Liver (tissue), 8 donors: ENCODE measurements at regions not wholly inside any gene's neighbourhood (a gene's known extent, or its start where the extent isn't known, plus 50 kb on each side); places are given as distances from the start of the nearest gene placed in this dataset.

Experiments
- DNase-seq: peaks from one replicate; pipeline ENCODE4 v3.0.0-alpha.2; 2017; ENCODE audit warnings: low spot score
- H3K27ac ChIP-seq, 2 donors: one replicate each; pipeline ENCODE4 v1.7.0; 2013; ENCODE audit warnings: inconsistent platforms in 2 of 2, low read length in 2 of 2, control low read depth in 1 of 2, low read depth in 1 of 2, mild to moderate bottlenecking in 1 of 2
- H3K27me3 ChIP-seq, 4 donors: one replicate each; pipeline versions ENCODE4 v1.6.1 to v1.7.0; 2013; ENCODE audit warnings: low read length in 3 of 4, inconsistent platforms in 1 of 4, mild to moderate bottlenecking in 1 of 4, moderate library complexity in 1 of 4; ENCODE audit not compliant: control insufficient read depth in 4 of 4, insufficient read depth in 4 of 4
- H3K36me3 ChIP-seq, 4 donors: one replicate each; pipeline versions ENCODE4 v1.6.1 to v1.7.0; 2013; ENCODE audit warnings: low read length in 3 of 4, mild to moderate bottlenecking in 3 of 4, low read depth in 1 of 4, moderate library complexity in 1 of 4; ENCODE audit not compliant: control insufficient read depth in 4 of 4, insufficient read depth in 3 of 4
- H3K4me1 ChIP-seq, 4 donors: one replicate each; pipeline versions ENCODE4 v1.6.1 to v1.7.0; 2013; ENCODE audit warnings: low read length in 3 of 4, mild to moderate bottlenecking in 3 of 4, moderate library complexity in 1 of 4; ENCODE audit not compliant: control insufficient read depth in 4 of 4, insufficient read depth in 4 of 4
- H3K4me3 ChIP-seq, 3 donors: one replicate each; pipeline versions ENCODE4 v1.6.1 to v1.7.0; 2013; ENCODE audit warnings: low read length in 3 of 3, control low read depth in 1 of 3, low read depth in 1 of 3, mild to moderate bottlenecking in 1 of 3
- H3K9ac ChIP-seq, 2 donors: one replicate each; pipeline ENCODE4 v1.7.0; 2013; ENCODE audit warnings: low read length in 2 of 2, mild to moderate bottlenecking in 2 of 2, moderate library complexity in 2 of 2, control low read depth in 1 of 2, low read depth in 1 of 2
- H3K9me3 ChIP-seq, 4 donors: one replicate each; pipeline versions ENCODE4 v1.6.1 to v1.7.0; 2013; ENCODE audit warnings: low read length in 3 of 4; ENCODE audit not compliant: control insufficient read depth in 4 of 4
- EGR1 ChIP-seq, 2 donors: IDR thresholded peaks; 2 replicates each; pipeline ENCODE4 v1.6.1; 2016 to 2018; ENCODE audit warnings: antibody characterized with exemption in 2 of 2, low read depth in 2 of 2
- FOXA1 ChIP-seq: IDR thresholded peaks from 2 replicates; pipeline ENCODE4 v1.6.1; 2016; ENCODE audit warnings: antibody characterized with exemption
- FOXA2 ChIP-seq: IDR thresholded peaks from 2 replicates; pipeline ENCODE4 v1.6.1; 2016; ENCODE audit warnings: antibody characterized with exemption
- GABPA ChIP-seq, 2 donors: IDR thresholded peaks in 1 of 2; conservative IDR thresholded peaks in 1 of 2; 2 replicates each; pipeline ENCODE4 v1.6.1; 2016; ENCODE audit warnings: antibody characterized with exemption in 2 of 2, mild to moderate bottlenecking in 1 of 2, moderate library complexity in 1 of 2
- HNF4A ChIP-seq, 2 donors: conservative IDR thresholded peaks; 2 replicates each; pipeline ENCODE4 v1.6.1; 2016; ENCODE audit warnings: antibody characterized with exemption in 2 of 2, mild to moderate bottlenecking in 2 of 2
- HNF4G ChIP-seq: IDR thresholded peaks from 2 replicates; pipeline ENCODE4 v1.6.1; 2016; ENCODE audit warnings: antibody characterized with exemption
- JUND ChIP-seq, 2 donors: IDR thresholded peaks; 2 replicates each; pipeline ENCODE4 v1.6.1; 2016; ENCODE audit warnings: antibody characterized with exemption in 2 of 2
- NR2F2 ChIP-seq: IDR thresholded peaks from 2 replicates; pipeline ENCODE4 v1.6.1; 2016; ENCODE audit warnings: antibody characterized with exemption
- RAD21 ChIP-seq, 2 donors: IDR thresholded peaks; 2 replicates each; pipeline ENCODE4 v1.6.1; 2016; ENCODE audit warnings: antibody characterized with exemption in 2 of 2, mild to moderate bottlenecking in 2 of 2
- RXRA ChIP-seq, 2 donors: IDR thresholded peaks; 2 replicates each; pipeline ENCODE4 v1.6.1; 2017 to 2018; ENCODE audit warnings: antibody characterized with exemption in 2 of 2, mild to moderate bottlenecking in 1 of 2
- SP1 ChIP-seq: IDR thresholded peaks from 2 replicates; pipeline ENCODE4 v1.6.1; 2018; ENCODE audit warnings: antibody characterized with exemption, mild to moderate bottlenecking
- TAF1 ChIP-seq: conservative IDR thresholded peaks from 2 replicates; pipeline ENCODE4 v1.6.1; 2016; ENCODE audit warnings: antibody characterized with exemption, mild to moderate bottlenecking
- YY1 ChIP-seq: IDR thresholded peaks from 2 replicates; pipeline ENCODE4 v1.6.1; 2016; ENCODE audit warnings: antibody characterized with exemption, mild to moderate bottlenecking
- WGBS: extraction: QIAGEN DNeasy Blood & Tissue Kit; methylation state at CpG from one replicate; pipeline ENCODE4 v1.1.7; 2013; 5-methylcytosine and 5-hydroxymethylcytosine counted together
- TF ChIP-seq, protein P1 (sequence below): IDR thresholded peaks from 2 replicates; pipeline ENCODE4 v1.6.1; 2016; ENCODE audit warnings: antibody characterized with exemption
- TF ChIP-seq, protein P2 (sequence below): IDR thresholded peaks from 2 replicates; pipeline ENCODE4 v1.6.1; 2016; ENCODE audit warnings: antibody characterized with exemption
- TF ChIP-seq, protein P3 (sequence below): fragments of 150-350 bp; IDR thresholded peaks from 2 replicates; pipeline ENCODE4 v1.5.1; 2017; ENCODE audit warnings: improper control_type of control experiment, low read depth, low read length; ENCODE audit not compliant: missing input control
- TF ChIP-seq, protein P4 (sequence below): IDR thresholded peaks from 2 replicates; pipeline ENCODE4 v1.6.1; 2016; ENCODE audit warnings: antibody characterized with exemption, mild to moderate bottlenecking
- TF ChIP-seq, protein P5 (sequence below): IDR thresholded peaks from 2 replicates; pipeline ENCODE4 v1.6.1; 2016; ENCODE audit warnings: antibody characterized with exemption
- donor health status: healthy.
- donor health status: healthy.
- donor health status: healthy.
- donor health status: healthy.
- donor health status: healthy.

DNA sequence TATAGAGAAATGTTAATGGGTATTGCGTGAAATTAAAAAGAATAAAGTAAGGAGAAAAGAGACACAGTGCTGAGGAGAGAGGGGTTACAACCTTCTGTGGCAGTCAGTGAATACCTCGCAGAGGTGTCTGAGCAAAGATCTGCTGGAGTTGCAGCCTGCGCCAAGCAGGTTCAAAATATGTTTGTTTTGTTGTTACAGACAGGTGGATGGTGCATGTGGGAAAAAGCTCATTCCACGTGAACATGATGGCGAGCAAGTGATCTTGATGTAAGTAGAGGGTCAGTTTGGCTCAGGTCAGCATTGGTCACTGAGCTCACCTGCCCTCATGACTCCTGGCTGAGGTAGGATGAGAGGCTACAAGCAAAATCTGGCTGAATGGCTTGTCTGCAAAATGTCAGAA is 66.2 kb downstream of the SOX11 start:
- H3K27ac ChIP-seq: no peak overlapping the region
- no peaks in the 10 kb centered on the region for H3K9me3 ChIP-seq
- TF ChIP-seq GABPA (IDR thresholded peaks at IDR 0.05 in 1 of 2, conservative IDR thresholded peaks at IDR 0.05 in 1 of 2) (no peak), JUND (IDR thresholded peaks at IDR 0.05) (no peak), HNF4A (conservative IDR thresholded peaks at IDR 0.05) (no peak), RXRA (IDR thresholded peaks at IDR 0.05) (no peak), FOXA2 (no peak), HNF4G (no peak), RAD21 (IDR thresholded peaks at IDR 0.05) (no peak), YY1 (no peak), FOXA1 (no peak)
- TF ChIP-seq, protein P1, sequence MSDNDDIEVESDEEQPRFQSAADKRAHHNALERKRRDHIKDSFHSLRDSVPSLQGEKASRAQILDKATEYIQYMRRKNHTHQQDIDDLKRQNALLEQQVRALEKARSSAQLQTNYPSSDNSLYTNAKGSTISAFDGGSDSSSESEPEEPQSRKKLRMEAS: no peak
- TF ChIP-seq, protein P2, sequence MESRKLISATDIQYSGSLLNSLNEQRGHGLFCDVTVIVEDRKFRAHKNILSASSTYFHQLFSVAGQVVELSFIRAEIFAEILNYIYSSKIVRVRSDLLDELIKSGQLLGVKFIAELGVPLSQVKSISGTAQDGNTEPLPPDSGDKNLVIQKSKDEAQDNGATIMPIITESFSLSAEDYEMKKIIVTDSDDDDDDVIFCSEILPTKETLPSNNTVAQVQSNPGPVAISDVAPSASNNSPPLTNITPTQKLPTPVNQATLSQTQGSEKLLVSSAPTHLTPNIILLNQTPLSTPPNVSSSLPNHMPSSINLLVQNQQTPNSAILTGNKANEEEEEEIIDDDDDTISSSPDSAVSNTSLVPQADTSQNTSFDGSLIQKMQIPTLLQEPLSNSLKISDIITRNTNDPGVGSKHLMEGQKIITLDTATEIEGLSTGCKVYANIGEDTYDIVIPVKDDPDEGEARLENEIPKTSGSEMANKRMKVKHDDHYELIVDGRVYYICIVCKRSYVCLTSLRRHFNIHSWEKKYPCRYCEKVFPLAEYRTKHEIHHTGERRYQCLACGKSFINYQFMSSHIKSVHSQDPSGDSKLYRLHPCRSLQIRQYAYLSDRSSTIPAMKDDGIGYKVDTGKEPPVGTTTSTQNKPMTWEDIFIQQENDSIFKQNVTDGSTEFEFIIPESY: no peak
- TF ChIP-seq, protein P3, sequence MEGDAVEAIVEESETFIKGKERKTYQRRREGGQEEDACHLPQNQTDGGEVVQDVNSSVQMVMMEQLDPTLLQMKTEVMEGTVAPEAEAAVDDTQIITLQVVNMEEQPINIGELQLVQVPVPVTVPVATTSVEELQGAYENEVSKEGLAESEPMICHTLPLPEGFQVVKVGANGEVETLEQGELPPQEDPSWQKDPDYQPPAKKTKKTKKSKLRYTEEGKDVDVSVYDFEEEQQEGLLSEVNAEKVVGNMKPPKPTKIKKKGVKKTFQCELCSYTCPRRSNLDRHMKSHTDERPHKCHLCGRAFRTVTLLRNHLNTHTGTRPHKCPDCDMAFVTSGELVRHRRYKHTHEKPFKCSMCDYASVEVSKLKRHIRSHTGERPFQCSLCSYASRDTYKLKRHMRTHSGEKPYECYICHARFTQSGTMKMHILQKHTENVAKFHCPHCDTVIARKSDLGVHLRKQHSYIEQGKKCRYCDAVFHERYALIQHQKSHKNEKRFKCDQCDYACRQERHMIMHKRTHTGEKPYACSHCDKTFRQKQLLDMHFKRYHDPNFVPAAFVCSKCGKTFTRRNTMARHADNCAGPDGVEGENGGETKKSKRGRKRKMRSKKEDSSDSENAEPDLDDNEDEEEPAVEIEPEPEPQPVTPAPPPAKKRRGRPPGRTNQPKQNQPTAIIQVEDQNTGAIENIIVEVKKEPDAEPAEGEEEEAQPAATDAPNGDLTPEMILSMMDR: no peak
- no peak for DNase-seq
- H3K9ac ChIP-seq: no peak overlapping the region
- 72% methylated on average over 5 of the region's 5 CpGs for WGBS
- H3K36me3 ChIP-seq: no peaks in the 10 kb centered on the region
- peaks cover 0 to 3% (median 0%) of the 10 kb centered on the region in 4 donors for H3K27me3 ChIP-seq
- no peak overlapping the region for H3K4me3 ChIP-seq
- H3K4me1 ChIP-seq: peaks cover 0 to 1% (median 0%) of the 10 kb centered on the region in 4 donors

DNA sequence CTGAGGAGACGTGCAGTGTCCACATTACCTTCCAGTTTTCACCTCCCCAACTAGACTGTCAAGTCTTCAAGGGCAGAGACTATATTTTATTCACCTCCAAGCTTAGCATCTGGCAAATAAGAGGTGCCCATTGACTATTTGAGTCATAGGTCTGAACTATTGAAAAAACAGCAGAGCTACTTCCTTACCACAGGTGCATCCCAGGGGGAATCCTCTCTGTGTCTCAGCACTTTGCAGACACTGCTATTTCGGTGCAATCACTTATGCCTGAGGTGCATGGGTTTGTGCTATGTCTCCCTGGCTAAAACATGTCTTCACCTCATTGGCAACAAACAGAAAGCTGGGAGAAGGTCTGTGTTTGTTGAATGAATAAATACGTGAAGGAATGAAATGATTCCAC is 67.8 kb downstream of the SOX11 start:
- peaks cover 0 to 3% (median 0%) of the 10 kb centered on the region in 4 donors for H3K27me3 ChIP-seq
- DNase-seq: no peak
- H3K4me1 ChIP-seq: no peaks in the 10 kb centered on the region
- no peaks in the 10 kb centered on the region for H3K9me3 ChIP-seq
- TF ChIP-seq, protein P4, sequence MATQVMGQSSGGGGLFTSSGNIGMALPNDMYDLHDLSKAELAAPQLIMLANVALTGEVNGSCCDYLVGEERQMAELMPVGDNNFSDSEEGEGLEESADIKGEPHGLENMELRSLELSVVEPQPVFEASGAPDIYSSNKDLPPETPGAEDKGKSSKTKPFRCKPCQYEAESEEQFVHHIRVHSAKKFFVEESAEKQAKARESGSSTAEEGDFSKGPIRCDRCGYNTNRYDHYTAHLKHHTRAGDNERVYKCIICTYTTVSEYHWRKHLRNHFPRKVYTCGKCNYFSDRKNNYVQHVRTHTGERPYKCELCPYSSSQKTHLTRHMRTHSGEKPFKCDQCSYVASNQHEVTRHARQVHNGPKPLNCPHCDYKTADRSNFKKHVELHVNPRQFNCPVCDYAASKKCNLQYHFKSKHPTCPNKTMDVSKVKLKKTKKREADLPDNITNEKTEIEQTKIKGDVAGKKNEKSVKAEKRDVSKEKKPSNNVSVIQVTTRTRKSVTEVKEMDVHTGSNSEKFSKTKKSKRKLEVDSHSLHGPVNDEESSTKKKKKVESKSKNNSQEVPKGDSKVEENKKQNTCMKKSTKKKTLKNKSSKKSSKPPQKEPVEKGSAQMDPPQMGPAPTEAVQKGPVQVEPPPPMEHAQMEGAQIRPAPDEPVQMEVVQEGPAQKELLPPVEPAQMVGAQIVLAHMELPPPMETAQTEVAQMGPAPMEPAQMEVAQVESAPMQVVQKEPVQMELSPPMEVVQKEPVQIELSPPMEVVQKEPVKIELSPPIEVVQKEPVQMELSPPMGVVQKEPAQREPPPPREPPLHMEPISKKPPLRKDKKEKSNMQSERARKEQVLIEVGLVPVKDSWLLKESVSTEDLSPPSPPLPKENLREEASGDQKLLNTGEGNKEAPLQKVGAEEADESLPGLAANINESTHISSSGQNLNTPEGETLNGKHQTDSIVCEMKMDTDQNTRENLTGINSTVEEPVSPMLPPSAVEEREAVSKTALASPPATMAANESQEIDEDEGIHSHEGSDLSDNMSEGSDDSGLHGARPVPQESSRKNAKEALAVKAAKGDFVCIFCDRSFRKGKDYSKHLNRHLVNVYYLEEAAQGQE: no peak
- TF ChIP-seq, protein P1: no peak
- TF ChIP-seq, protein P3: no peak
- TF ChIP-seq, protein P5, sequence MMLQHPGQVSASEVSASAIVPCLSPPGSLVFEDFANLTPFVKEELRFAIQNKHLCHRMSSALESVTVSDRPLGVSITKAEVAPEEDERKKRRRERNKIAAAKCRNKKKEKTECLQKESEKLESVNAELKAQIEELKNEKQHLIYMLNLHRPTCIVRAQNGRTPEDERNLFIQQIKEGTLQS: no peak
- TF ChIP-seq JUND (IDR thresholded peaks at IDR 0.05) (no peak), HNF4G (no peak), RXRA (IDR thresholded peaks at IDR 0.05) (no peak), EGR1 (IDR thresholded peaks at IDR 0.05; ENCODE audit: low read depth in 2 of 2) (no peak), FOXA1 (no peak), GABPA (IDR thresholded peaks at IDR 0.05 in 1 of 2, conservative IDR thresholded peaks at IDR 0.05 in 1 of 2) (no peak), TAF1 (no peak), SP1 (no peak), HNF4A (conservative IDR thresholded peaks at IDR 0.05) (no peak), FOXA2 (no peak), NR2F2 (no peak), YY1 (no peak), RAD21 (IDR thresholded peaks at IDR 0.05) (no peak)
- TF ChIP-seq, protein P2: no peak
- no peak overlapping the region for H3K9ac ChIP-seq
- H3K4me3 ChIP-seq: no peak overlapping the region
- no peaks in the 10 kb centered on the region for H3K36me3 ChIP-seq
- H3K27ac ChIP-seq: no peak overlapping the region
- 69% methylated on average over 3 of the region's 3 CpGs for WGBS
